Ammon's horn (tissue), 1 donor: ENCODE measurements at regions not wholly inside any gene's neighbourhood (a gene's known extent, or its start where the extent isn't known, plus 50 kb on each side); places are given as distances from the start of the nearest gene placed in this dataset.
A peak's percentile ranks its signal among the peaks of the same experiment; 100 is the strongest.

Source experiments
- DNase-seq: peaks from one replicate; pipeline ENCODE4 v3.0.0-alpha.2; 2016; ENCODE audit warnings: low spot score

GRCh38 chr12:126383506-126383905 lies 1318.3 kb downstream of the AACS start:
- DNase-seq, result no peak

- no peak for DNase-seq
Measured at GRCh38 chr12:126384026-126384564, 1318.9 kb downstream of the AACS start.

- no peak for DNase-seq
Measured at GRCh38 chr12:126385785-126386184, 1320.5 kb downstream of the AACS start.

- no peak for DNase-seq
Measured at GRCh38 chr12:126389220-126389841, 1324.1 kb downstream of the AACS start.

- no peak for DNase-seq
Measured at GRCh38 chr12:126389961-126390360, 1324.7 kb downstream of the AACS start.

GRCh38 chr12:126390969-126391566 lies 1325.8 kb downstream of the AACS start:
- no peak for DNase-seq

- no peak for DNase-seq
Measured at GRCh38 chr12:126396536-126396935, 1331.3 kb downstream of the AACS start.

- peak; percentile 65 for DNase-seq
Measured at GRCh38 chr12:126397071-126397581, 1331.9 kb downstream of the AACS start.

GRCh38 chr12:126397660-126398059 lies 1332.4 kb downstream of the AACS start:
- peak; percentile 14 for DNase-seq

GRCh38 chr12:126400831-126401230 lies 1335.6 kb downstream of the AACS start:
- DNase-seq, result no peak

GRCh38 chr12:126404293-126404881 lies 1339.2 kb downstream of the AACS start:
- no peak for DNase-seq

GRCh38 chr12:126418400-126418799 lies 1353.2 kb downstream of the AACS start:
- DNase-seq, result peak; percentile 26

- DNase-seq, result no peak
Measured at GRCh38 chr12:126419131-126419530, 1353.9 kb downstream of the AACS start.

GRCh38 chr12:126424696-126425095 lies 1359.5 kb downstream of the AACS start:
- no peak for DNase-seq

GRCh38 chr12:126425264-126425663 lies 1360.0 kb downstream of the AACS start:
- DNase-seq, result no peak

- DNase-seq, result no peak
Measured at GRCh38 chr12:126428769-126429168, 1363.5 kb downstream of the AACS start.

GRCh38 chr12:126430921-126431320 lies 1365.7 kb downstream of the AACS start:
- no peak for DNase-seq

GRCh38 chr12:126431767-126432166 lies 1366.5 kb downstream of the AACS start:
- DNase-seq, result peak; percentile 4

GRCh38 chr12:126432780-126433179 lies 1367.5 kb downstream of the AACS start:
- no peak for DNase-seq

- DNase-seq, result no peak
Measured at GRCh38 chr12:126434412-126434985, 1369.3 kb downstream of the AACS start.

- DNase-seq, result no peak
Measured at GRCh38 chr12:126436041-126436440, 1370.8 kb downstream of the AACS start.

GRCh38 chr12:126437934-126438333 lies 1372.7 kb downstream of the AACS start:
- no peak for DNase-seq

- DNase-seq, result no peak
Measured at GRCh38 chr12:126443977-126444376, 1378.7 kb downstream of the AACS start.
